ENCODE measurements at regions not wholly inside any gene's neighbourhood (a gene's known extent, or its start where the extent isn't known, plus 50 kb on each side); places are given as distances from the start of the nearest gene placed in this dataset.

- Histone ChIP-seq H3K27ac (ENCODE audit: low read depth, low read length, poor library complexity, severe bottlenecking) (no peak overlapping the region), H3K36me3 (ENCODE audit: insufficient read depth, low read length) (no peaks in the 10 kb centered on the region), H3K9me2 (ENCODE audit: low read depth, low read length) (no peaks in the 10 kb centered on the region), H3K4me1 (ENCODE audit: insufficient read depth, low read length, severe bottlenecking) (no peaks in the 10 kb centered on the region), H2AFZ (ENCODE audit: low read length) (no peak overlapping the region), H3K4me3 (ENCODE audit: low read depth, low read length, poor library complexity, severe bottlenecking) (no peak overlapping the region), H3K4me2 (ENCODE audit: low read length) (no peak overlapping the region), H3K9me3 (ENCODE audit: low read length) (no peaks in the 10 kb centered on the region), H3K9ac (ENCODE audit: low read length) (no peak overlapping the region), H3F3A (ENCODE audit: insufficient read depth, low read length) (no peaks in the 10 kb centered on the region), H3K27me3 (ENCODE audit: insufficient read depth, low read length) (no peaks in the 10 kb centered on the region), H3K79me2 (ENCODE audit: insufficient read depth, low read length) (no peaks in the 10 kb centered on the region), H4K20me1 (ENCODE audit: insufficient read depth, low read length) (no peaks in the 10 kb centered on the region)
- TF ChIP-seq EZH2 (IDR thresholded peaks at IDR 0.05; ENCODE audit: borderline replicate concordance, low read length) = no peak
- TF ChIP-seq, protein P1, sequence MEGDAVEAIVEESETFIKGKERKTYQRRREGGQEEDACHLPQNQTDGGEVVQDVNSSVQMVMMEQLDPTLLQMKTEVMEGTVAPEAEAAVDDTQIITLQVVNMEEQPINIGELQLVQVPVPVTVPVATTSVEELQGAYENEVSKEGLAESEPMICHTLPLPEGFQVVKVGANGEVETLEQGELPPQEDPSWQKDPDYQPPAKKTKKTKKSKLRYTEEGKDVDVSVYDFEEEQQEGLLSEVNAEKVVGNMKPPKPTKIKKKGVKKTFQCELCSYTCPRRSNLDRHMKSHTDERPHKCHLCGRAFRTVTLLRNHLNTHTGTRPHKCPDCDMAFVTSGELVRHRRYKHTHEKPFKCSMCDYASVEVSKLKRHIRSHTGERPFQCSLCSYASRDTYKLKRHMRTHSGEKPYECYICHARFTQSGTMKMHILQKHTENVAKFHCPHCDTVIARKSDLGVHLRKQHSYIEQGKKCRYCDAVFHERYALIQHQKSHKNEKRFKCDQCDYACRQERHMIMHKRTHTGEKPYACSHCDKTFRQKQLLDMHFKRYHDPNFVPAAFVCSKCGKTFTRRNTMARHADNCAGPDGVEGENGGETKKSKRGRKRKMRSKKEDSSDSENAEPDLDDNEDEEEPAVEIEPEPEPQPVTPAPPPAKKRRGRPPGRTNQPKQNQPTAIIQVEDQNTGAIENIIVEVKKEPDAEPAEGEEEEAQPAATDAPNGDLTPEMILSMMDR (IDR thresholded peaks at IDR 0.05; ENCODE audit: low read length) = peak; percentile 57
Observed at GRCh38 chr1:185670187-185670627, 64.0 kb upstream of the HMCN1 start.

DNA sequence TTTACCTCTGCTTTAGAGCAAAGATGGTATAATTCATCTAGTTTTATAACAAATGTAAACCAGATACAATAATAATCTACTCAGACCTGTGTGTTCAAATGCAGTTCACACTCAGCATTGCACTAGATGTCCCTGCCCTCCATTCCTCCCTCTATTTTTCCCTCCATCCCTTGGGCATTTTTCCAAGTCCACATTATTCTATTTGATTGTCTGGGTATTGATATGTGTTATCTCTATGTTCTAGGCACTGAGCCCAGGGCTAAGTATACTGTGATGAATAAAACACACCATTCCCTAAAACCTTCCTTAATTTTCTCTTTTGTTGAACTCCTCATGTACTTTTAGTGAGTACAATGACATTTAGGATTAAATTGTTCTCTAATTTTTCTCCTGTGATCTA is 66.2 kb upstream of the HMCN1 start:
- no peaks in the 10 kb centered on the region for H3K4me1 ChIP-seq (ENCODE audit: insufficient read depth, low read length, severe bottlenecking)
- no peaks in the 10 kb centered on the region for H3K36me3 ChIP-seq (ENCODE audit: insufficient read depth, low read length)
- no peak for TF ChIP-seq EZH2 (IDR thresholded peaks at IDR 0.05; ENCODE audit: borderline replicate concordance, low read length)
- TF ChIP-seq, protein P1 (IDR thresholded peaks at IDR 0.05; ENCODE audit: low read length) = no peak

GRCh38 chr1:185666582-185666981 is 67.6 kb upstream of the HMCN1 start:
- Histone ChIP-seq H3K9me2 (ENCODE audit: low read depth, low read length) (no peaks in the 10 kb centered on the region), H3F3A (ENCODE audit: insufficient read depth, low read length) (no peaks in the 10 kb centered on the region), H3K9ac (ENCODE audit: low read length) (no peak overlapping the region), H3K9me3 (ENCODE audit: low read length) (no peaks in the 10 kb centered on the region), H2AFZ (ENCODE audit: low read length) (no peak overlapping the region), H3K79me2 (ENCODE audit: insufficient read depth, low read length) (no peaks in the 10 kb centered on the region), H3K27me3 (ENCODE audit: insufficient read depth, low read length) (no peaks in the 10 kb centered on the region), H3K4me1 (ENCODE audit: insufficient read depth, low read length, severe bottlenecking) (no peaks in the 10 kb centered on the region), H3K4me2 (ENCODE audit: low read length) (no peak overlapping the region), H4K20me1 (ENCODE audit: insufficient read depth, low read length) (no peaks in the 10 kb centered on the region), H3K27ac (ENCODE audit: low read depth, low read length, poor library complexity, severe bottlenecking) (no peak overlapping the region), H3K36me3 (ENCODE audit: insufficient read depth, low read length) (no peaks in the 10 kb centered on the region), H3K4me3 (ENCODE audit: low read depth, low read length, poor library complexity, severe bottlenecking) (no peak overlapping the region)
- TF ChIP-seq, protein P1 (IDR thresholded peaks at IDR 0.05; ENCODE audit: low read length) = no peak
- no peak for TF ChIP-seq EZH2 (IDR thresholded peaks at IDR 0.05; ENCODE audit: borderline replicate concordance, low read length)

More for the DNA sequence above, 66.2 kb upstream of the HMCN1 start:
- Histone ChIP-seq H2AFZ (ENCODE audit: low read length) (no peak overlapping the region), H3K9me3 (ENCODE audit: low read length) (no peaks in the 10 kb centered on the region), H3K9ac (ENCODE audit: low read length) (no peak overlapping the region), H3K9me2 (ENCODE audit: low read depth, low read length) (no peaks in the 10 kb centered on the region), H3F3A (ENCODE audit: insufficient read depth, low read length) (no peaks in the 10 kb centered on the region), H3K27ac (ENCODE audit: low read depth, low read length, poor library complexity, severe bottlenecking) (no peak overlapping the region), H3K79me2 (ENCODE audit: insufficient read depth, low read length) (no peaks in the 10 kb centered on the region), H3K4me2 (ENCODE audit: low read length) (no peak overlapping the region), H3K27me3 (ENCODE audit: insufficient read depth, low read length) (no peaks in the 10 kb centered on the region), H3K4me3 (ENCODE audit: low read depth, low read length, poor library complexity, severe bottlenecking) (no peak overlapping the region), H4K20me1 (ENCODE audit: insufficient read depth, low read length) (no peaks in the 10 kb centered on the region)
